MCF 10A (cell line): ENCODE measurements at regions not wholly inside any gene's neighbourhood (a gene's known extent, or its start where the extent isn't known, plus 50 kb on each side); places are given as distances from the start of the nearest gene placed in this dataset.

ENCODE experiments used
- BruUV-seq: library from RNA; stranded (reverse); fragments of 400-500 nt; replicated peaks from 2 replicates; lab custom pipeline; 2021; lab: Mats Ljungman, UMichigan
- CTCF ChIA-PET: fragments of 300-600 bp; sonication (Branson Sonifier 250); formaldehyde crosslinking; extraction: SDS; loops from one replicate; lab custom pipeline; 2021; ENCODE audit warnings: antibody characterized with exemption, inconsistent platforms; lab: Yijun Ruan, JAX
- POLR2A ChIA-PET: fragments of 300-600, 350-650 bp; sonication (Branson Sonifier 250); formaldehyde crosslinking; extraction: SDS; loops from one replicate; lab custom pipeline; 2020; ENCODE audit warnings: antibody characterized with exemption, inconsistent platforms; lab: Yijun Ruan, JAX
- DNase-seq: peaks from one replicate; pipeline ENCODE4 v3.0.0-alpha.2; 2018; ENCODE audit not compliant: unreplicated experiment
- H3K27ac Mint-ChIP-seq: one replicate; pipeline ENCODE4 v1.8.0; 2022; ENCODE audit warnings: mild to moderate bottlenecking, low read depth, mixed read lengths; ENCODE audit not compliant: unreplicated experiment
- H3K27me3 Mint-ChIP-seq: one replicate; pipeline ENCODE4 v1.8.0; 2022; ENCODE audit warnings: mixed read lengths; ENCODE audit not compliant: insufficient read depth, unreplicated experiment
- H3K36me3 Mint-ChIP-seq: one replicate; pipeline ENCODE4 v1.8.0; 2022; ENCODE audit warnings: mild to moderate bottlenecking, moderate library complexity, mixed read lengths; ENCODE audit not compliant: insufficient read depth, unreplicated experiment
- H3K4me1 Mint-ChIP-seq: one replicate; pipeline ENCODE4 v1.8.0; 2022; ENCODE audit warnings: mixed read lengths; ENCODE audit not compliant: insufficient read depth, unreplicated experiment
- H3K4me3 Mint-ChIP-seq: one replicate; pipeline ENCODE4 v1.8.0; 2022; ENCODE audit warnings: mild to moderate bottlenecking, moderate library complexity, mixed read lengths; ENCODE audit not compliant: unreplicated experiment
- H3K9me3 Mint-ChIP-seq: one replicate; pipeline ENCODE4 v1.8.0; 2022; ENCODE audit warnings: mixed read lengths; ENCODE audit not compliant: unreplicated experiment
- intact Hi-C: fragments of 100-400 bp; cut with micrococcal nuclease; formaldehyde crosslinking; loops from 2 replicates; pipeline ENCODE4 v1.14.1; 2022
- TF ChIP-seq, protein P1 (sequence below): fragments of 200-600 bp; IDR thresholded peaks from one replicate; pipeline ENCODE4 v1.8.0; 2022; ENCODE audit warnings: antibody characterized with exemption, mild to moderate bottlenecking; ENCODE audit not compliant: unreplicated experiment

DNA sequence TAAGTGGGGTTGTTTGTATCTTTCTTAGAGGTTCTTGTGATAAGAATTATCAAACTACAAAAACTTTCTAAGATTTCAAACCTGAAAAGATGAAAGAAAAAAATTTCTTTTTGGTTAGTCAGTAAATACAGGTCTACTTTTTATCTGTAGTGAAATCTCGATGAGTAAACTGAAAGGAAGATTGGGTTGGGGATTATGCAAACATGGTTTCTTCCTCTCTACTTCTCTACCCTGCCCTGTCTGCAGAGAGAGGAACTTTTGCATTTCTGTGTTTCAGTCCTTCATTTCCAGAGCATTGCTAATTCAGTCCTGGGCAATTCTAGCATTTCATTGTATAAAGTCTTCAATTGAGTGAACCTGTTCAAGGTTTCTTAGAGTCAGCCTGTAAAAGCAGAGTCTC is 51.6 kb upstream of the IL2 start:
- no peak for DNase-seq
- H3K27ac Mint-ChIP-seq = no peak overlapping the region
- peaks cover under 1% of the 10 kb centered on the region for H3K27me3 Mint-ChIP-seq
- H3K4me3 Mint-ChIP-seq = no peak overlapping the region
- no peaks in the 10 kb centered on the region for H3K4me1 Mint-ChIP-seq
- ChIA-PET POLR2A (no interaction called here), CTCF (no interaction called here)
- TF ChIP-seq, protein P1, sequence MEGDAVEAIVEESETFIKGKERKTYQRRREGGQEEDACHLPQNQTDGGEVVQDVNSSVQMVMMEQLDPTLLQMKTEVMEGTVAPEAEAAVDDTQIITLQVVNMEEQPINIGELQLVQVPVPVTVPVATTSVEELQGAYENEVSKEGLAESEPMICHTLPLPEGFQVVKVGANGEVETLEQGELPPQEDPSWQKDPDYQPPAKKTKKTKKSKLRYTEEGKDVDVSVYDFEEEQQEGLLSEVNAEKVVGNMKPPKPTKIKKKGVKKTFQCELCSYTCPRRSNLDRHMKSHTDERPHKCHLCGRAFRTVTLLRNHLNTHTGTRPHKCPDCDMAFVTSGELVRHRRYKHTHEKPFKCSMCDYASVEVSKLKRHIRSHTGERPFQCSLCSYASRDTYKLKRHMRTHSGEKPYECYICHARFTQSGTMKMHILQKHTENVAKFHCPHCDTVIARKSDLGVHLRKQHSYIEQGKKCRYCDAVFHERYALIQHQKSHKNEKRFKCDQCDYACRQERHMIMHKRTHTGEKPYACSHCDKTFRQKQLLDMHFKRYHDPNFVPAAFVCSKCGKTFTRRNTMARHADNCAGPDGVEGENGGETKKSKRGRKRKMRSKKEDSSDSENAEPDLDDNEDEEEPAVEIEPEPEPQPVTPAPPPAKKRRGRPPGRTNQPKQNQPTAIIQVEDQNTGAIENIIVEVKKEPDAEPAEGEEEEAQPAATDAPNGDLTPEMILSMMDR = no peak
- no TSS peak for BruUV-seq
- no peaks in the 10 kb centered on the region for H3K36me3 Mint-ChIP-seq
- no peaks in the 10 kb centered on the region for H3K9me3 Mint-ChIP-seq
- intact Hi-C loops = no loop called here
